ENCODE measurements at regions not wholly inside any gene's neighbourhood (a gene's known extent, or its start where the extent isn't known, plus 50 kb on each side); places are given as distances from the start of the nearest gene placed in this dataset.

DNA sequence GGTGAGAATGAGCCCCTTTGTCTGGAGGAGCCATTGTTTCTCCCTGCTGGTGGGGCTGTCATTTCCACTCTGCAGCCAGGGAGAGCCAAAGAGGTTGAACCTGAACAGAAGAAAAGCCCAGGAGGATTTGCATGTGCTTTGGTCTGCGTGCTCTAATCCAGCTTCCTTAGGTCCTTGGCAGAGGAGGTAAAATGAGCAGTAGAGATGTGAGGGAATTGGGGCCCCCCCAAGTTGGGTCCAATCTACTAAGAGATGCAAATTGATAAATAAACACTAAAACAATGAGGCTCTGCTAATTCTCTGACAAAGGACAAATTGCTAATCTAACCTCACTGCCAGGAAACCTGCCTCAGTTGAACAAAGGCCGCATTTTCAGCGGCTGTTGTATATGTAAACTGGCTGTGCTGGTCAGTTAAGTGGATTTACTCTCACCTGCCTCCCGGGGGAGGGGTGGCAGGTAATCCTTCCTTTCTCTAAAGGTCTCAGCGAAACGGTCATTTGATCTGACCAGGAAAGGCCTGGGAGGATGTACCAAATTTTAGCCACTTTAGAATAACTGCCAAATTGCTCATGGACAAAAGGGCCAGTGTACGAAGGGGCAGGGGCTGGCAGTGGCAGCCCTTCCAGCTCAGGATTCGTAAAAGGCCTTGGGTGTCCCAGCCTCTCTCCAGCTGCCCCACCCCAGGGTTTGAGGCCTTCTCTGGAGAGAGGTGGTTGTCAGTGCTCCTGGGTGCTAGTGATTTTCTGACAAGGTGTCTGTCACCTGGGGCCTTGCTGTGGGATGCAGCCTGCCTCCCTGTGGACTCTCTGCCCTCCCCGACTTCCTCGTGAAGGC is 193.6 kb downstream of the MIB1 start:
- TF ChIP-seq, protein P1, sequence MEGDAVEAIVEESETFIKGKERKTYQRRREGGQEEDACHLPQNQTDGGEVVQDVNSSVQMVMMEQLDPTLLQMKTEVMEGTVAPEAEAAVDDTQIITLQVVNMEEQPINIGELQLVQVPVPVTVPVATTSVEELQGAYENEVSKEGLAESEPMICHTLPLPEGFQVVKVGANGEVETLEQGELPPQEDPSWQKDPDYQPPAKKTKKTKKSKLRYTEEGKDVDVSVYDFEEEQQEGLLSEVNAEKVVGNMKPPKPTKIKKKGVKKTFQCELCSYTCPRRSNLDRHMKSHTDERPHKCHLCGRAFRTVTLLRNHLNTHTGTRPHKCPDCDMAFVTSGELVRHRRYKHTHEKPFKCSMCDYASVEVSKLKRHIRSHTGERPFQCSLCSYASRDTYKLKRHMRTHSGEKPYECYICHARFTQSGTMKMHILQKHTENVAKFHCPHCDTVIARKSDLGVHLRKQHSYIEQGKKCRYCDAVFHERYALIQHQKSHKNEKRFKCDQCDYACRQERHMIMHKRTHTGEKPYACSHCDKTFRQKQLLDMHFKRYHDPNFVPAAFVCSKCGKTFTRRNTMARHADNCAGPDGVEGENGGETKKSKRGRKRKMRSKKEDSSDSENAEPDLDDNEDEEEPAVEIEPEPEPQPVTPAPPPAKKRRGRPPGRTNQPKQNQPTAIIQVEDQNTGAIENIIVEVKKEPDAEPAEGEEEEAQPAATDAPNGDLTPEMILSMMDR (IDR thresholded peaks at IDR 0.05; ENCODE audit: extremely low read depth in 1 of 2, insufficient read depth in 1 of 2, low read depth in 1 of 2, low read length in 2 of 2): no peak
- TF ChIP-seq POLR2AphosphoS5 (IDR thresholded peaks at IDR 0.05; ENCODE audit: insufficient read depth, low read depth, low read length) (no peak), POLR2A (IDR thresholded peaks at IDR 0.05; ENCODE audit: low read depth, low read length) (no peak), EZH2 (IDR thresholded peaks at IDR 0.05; ENCODE audit: borderline replicate concordance, low read depth, low read length, severe bottlenecking) (no peak), MYC (IDR thresholded peaks at IDR 0.05; ENCODE audit: low read depth, low read length) (no peak), FOS (IDR thresholded peaks at IDR 0.05; ENCODE audit: borderline replicate concordance, insufficient read depth, low read length) (no peak)

Data from endothelial cell of umbilical vein (primary cell).